Dendritic cell treated with granulocyte-macrophage colony-stimulating factor and Interleukin-4, amounts not matched to agents 40 ng/mL and 50 ng/mL, for 4 days (primary cell): ENCODE measurements at regions not wholly inside any gene's neighbourhood (a gene's known extent, or its start where the extent isn't known, plus 50 kb on each side); places are given as distances from the start of the nearest gene placed in this dataset.

ENCODE experiments used
- H3K27ac Mint-ChIP-seq: one replicate; pipeline ENCODE4 v1.8.0; 2022; ENCODE audit warnings: mild to moderate bottlenecking, mixed read lengths
- H3K27me3 Mint-ChIP-seq: one replicate; pipeline ENCODE4 v1.8.0; 2022; ENCODE audit warnings: mild to moderate bottlenecking, mixed read lengths
- H3K36me3 Mint-ChIP-seq: one replicate; pipeline ENCODE4 v1.8.0; 2022; ENCODE audit warnings: low read depth, mixed read lengths
- H3K4me1 Mint-ChIP-seq: one replicate; pipeline ENCODE4 v1.8.0; 2022; ENCODE audit warnings: low read depth, mixed read lengths
- H3K4me3 Mint-ChIP-seq: one replicate; pipeline ENCODE4 v1.8.0; 2022; ENCODE audit warnings: mild to moderate bottlenecking, moderate library complexity, mixed read lengths
- H3K9me3 Mint-ChIP-seq: one replicate; pipeline ENCODE4 v1.8.0; 2022; ENCODE audit warnings: mixed read lengths
- intact Hi-C: fragments of 100-400 bp; cut with micrococcal nuclease; formaldehyde crosslinking; loops from one replicate; pipeline ENCODE4 v1.15.0; 2022

- H3K4me1 Mint-ChIP-seq = no peaks in the 10 kb centered on the region
- H3K9me3 Mint-ChIP-seq = peaks cover 23% of the 10 kb centered on the region
- no peaks in the 10 kb centered on the region for H3K36me3 Mint-ChIP-seq
- intact Hi-C loops = no loop called here
- H3K4me3 Mint-ChIP-seq = no peak overlapping the region
- H3K27ac Mint-ChIP-seq = no peak overlapping the region
- H3K27me3 Mint-ChIP-seq = no peaks in the 10 kb centered on the region
Observed at GRCh38 chr2:146489386-146489785, 1355.4 kb upstream of the ACVR2A start.

GRCh38 chr2:146481629-146482028, 1363.2 kb upstream of the ACVR2A start:
- Mint-ChIP-seq H3K27ac (no peak overlapping the region), H3K9me3 (no peaks in the 10 kb centered on the region), H3K4me3 (no peak overlapping the region), H3K4me1 (no peaks in the 10 kb centered on the region), H3K36me3 (no peaks in the 10 kb centered on the region), H3K27me3 (no peaks in the 10 kb centered on the region)
- intact Hi-C loops = no loop called here

- no peaks in the 10 kb centered on the region for H3K9me3 Mint-ChIP-seq
- no peaks in the 10 kb centered on the region for H3K36me3 Mint-ChIP-seq
- H3K27me3 Mint-ChIP-seq = no peaks in the 10 kb centered on the region
- intact Hi-C loops = no loop called here
- H3K4me3 Mint-ChIP-seq = no peak overlapping the region
- H3K27ac Mint-ChIP-seq = no peak overlapping the region
- no peaks in the 10 kb centered on the region for H3K4me1 Mint-ChIP-seq
Observed at GRCh38 chr2:146477383-146477782, 1367.4 kb upstream of the ACVR2A start.

- H3K4me1 Mint-ChIP-seq = no peaks in the 10 kb centered on the region
Observed at GRCh38 chr2:146468578-146468977, 1376.3 kb upstream of the ACVR2A start.

GRCh38 chr2:146467425-146467824, 1377.4 kb upstream of the ACVR2A start:
- Mint-ChIP-seq H3K27ac (no peak overlapping the region), H3K4me3 (no peak overlapping the region), H3K4me1 (no peaks in the 10 kb centered on the region), H3K9me3 (peaks cover 20% of the 10 kb centered on the region), H3K36me3 (no peaks in the 10 kb centered on the region), H3K27me3 (no peaks in the 10 kb centered on the region)
- intact Hi-C loops = no loop called here

More at GRCh38 chr2:146468578-146468977, 1376.3 kb upstream of the ACVR2A start:
- Mint-ChIP-seq H3K36me3 (no peaks in the 10 kb centered on the region), H3K27ac (no peak overlapping the region), H3K27me3 (no peaks in the 10 kb centered on the region), H3K9me3 (peaks cover 20% of the 10 kb centered on the region), H3K4me3 (no peak overlapping the region)
- intact Hi-C loops = no loop called here

- no peaks in the 10 kb centered on the region for H3K36me3 Mint-ChIP-seq
- intact Hi-C loops = no loop called here
- no peak overlapping the region for H3K27ac Mint-ChIP-seq
Observed at GRCh38 chr2:146465460-146465859, 1379.4 kb upstream of the ACVR2A start.

GRCh38 chr2:146461068-146461467, 1383.8 kb upstream of the ACVR2A start:
- no peak overlapping the region for H3K27ac Mint-ChIP-seq
- no peak overlapping the region for H3K4me3 Mint-ChIP-seq
- peaks cover 47% of the 10 kb centered on the region for H3K9me3 Mint-ChIP-seq
- intact Hi-C loops = no loop called here
- no peaks in the 10 kb centered on the region for H3K4me1 Mint-ChIP-seq
- no peaks in the 10 kb centered on the region for H3K27me3 Mint-ChIP-seq
- H3K36me3 Mint-ChIP-seq = no peaks in the 10 kb centered on the region

More at GRCh38 chr2:146465460-146465859, 1379.4 kb upstream of the ACVR2A start:
- no peak overlapping the region for H3K4me3 Mint-ChIP-seq
- H3K4me1 Mint-ChIP-seq = no peaks in the 10 kb centered on the region
- H3K9me3 Mint-ChIP-seq = peaks cover 22% of the 10 kb centered on the region
- no peaks in the 10 kb centered on the region for H3K27me3 Mint-ChIP-seq

GRCh38 chr2:146458585-146458984, 1386.2 kb upstream of the ACVR2A start:
- intact Hi-C loops = no loop called here
- no peaks in the 10 kb centered on the region for H3K4me1 Mint-ChIP-seq
- H3K27ac Mint-ChIP-seq = no peak overlapping the region
- no peaks in the 10 kb centered on the region for H3K36me3 Mint-ChIP-seq
- H3K4me3 Mint-ChIP-seq = no peak overlapping the region
- H3K27me3 Mint-ChIP-seq = no peaks in the 10 kb centered on the region
- H3K9me3 Mint-ChIP-seq = peaks cover 30% of the 10 kb centered on the region

- intact Hi-C loops = no loop called here
- H3K4me1 Mint-ChIP-seq = no peaks in the 10 kb centered on the region
- no peaks in the 10 kb centered on the region for H3K27me3 Mint-ChIP-seq
- H3K27ac Mint-ChIP-seq = no peak overlapping the region
- no peaks in the 10 kb centered on the region for H3K36me3 Mint-ChIP-seq
- H3K4me3 Mint-ChIP-seq = no peak overlapping the region
- H3K9me3 Mint-ChIP-seq = peaks cover 30% of the 10 kb centered on the region
Observed at GRCh38 chr2:146457221-146457620, 1387.6 kb upstream of the ACVR2A start.

- Mint-ChIP-seq H3K4me1 (no peaks in the 10 kb centered on the region), H3K4me3 (no peak overlapping the region), H3K36me3 (no peaks in the 10 kb centered on the region), H3K27me3 (no peaks in the 10 kb centered on the region), H3K9me3 (peaks cover 26% of the 10 kb centered on the region), H3K27ac (no peak overlapping the region)
- intact Hi-C loops = no loop called here
Observed at GRCh38 chr2:146455325-146455724, 1389.5 kb upstream of the ACVR2A start.

GRCh38 chr2:146451972-146452371, 1392.9 kb upstream of the ACVR2A start:
- no peak overlapping the region for H3K27ac Mint-ChIP-seq
- H3K36me3 Mint-ChIP-seq = no peaks in the 10 kb centered on the region
- H3K9me3 Mint-ChIP-seq = no peaks in the 10 kb centered on the region
- H3K4me1 Mint-ChIP-seq = no peaks in the 10 kb centered on the region
- H3K27me3 Mint-ChIP-seq = no peaks in the 10 kb centered on the region
- no peak overlapping the region for H3K4me3 Mint-ChIP-seq
- intact Hi-C loops = no loop called here

- intact Hi-C loops = no loop called here
- no peak overlapping the region for H3K4me3 Mint-ChIP-seq
- H3K4me1 Mint-ChIP-seq = no peaks in the 10 kb centered on the region
- H3K36me3 Mint-ChIP-seq = no peaks in the 10 kb centered on the region
- H3K27me3 Mint-ChIP-seq = no peaks in the 10 kb centered on the region
- H3K9me3 Mint-ChIP-seq = no peaks in the 10 kb centered on the region
- H3K27ac Mint-ChIP-seq = no peak overlapping the region
Observed at GRCh38 chr2:146450131-146450530, 1394.7 kb upstream of the ACVR2A start.

GRCh38 chr2:146444987-146445386, 1399.8 kb upstream of the ACVR2A start:
- no peaks in the 10 kb centered on the region for H3K36me3 Mint-ChIP-seq
- no peak overlapping the region for H3K27ac Mint-ChIP-seq
- no peak overlapping the region for H3K4me3 Mint-ChIP-seq
- intact Hi-C loops = no loop called here
- H3K27me3 Mint-ChIP-seq = no peaks in the 10 kb centered on the region
- H3K4me1 Mint-ChIP-seq = no peaks in the 10 kb centered on the region
- no peaks in the 10 kb centered on the region for H3K9me3 Mint-ChIP-seq

GRCh38 chr2:146444085-146444484, 1400.7 kb upstream of the ACVR2A start:
- no peaks in the 10 kb centered on the region for H3K9me3 Mint-ChIP-seq
- H3K27me3 Mint-ChIP-seq = no peaks in the 10 kb centered on the region
- no peaks in the 10 kb centered on the region for H3K4me1 Mint-ChIP-seq
- H3K36me3 Mint-ChIP-seq = no peaks in the 10 kb centered on the region
- intact Hi-C loops = no loop called here
- no peak overlapping the region for H3K27ac Mint-ChIP-seq
- H3K4me3 Mint-ChIP-seq = no peak overlapping the region

GRCh38 chr2:146438246-146438645, 1406.6 kb upstream of the ACVR2A start:
- Mint-ChIP-seq H3K4me1 (no peaks in the 10 kb centered on the region), H3K4me3 (no peak overlapping the region), H3K36me3 (no peaks in the 10 kb centered on the region), H3K27ac (no peak overlapping the region), H3K27me3 (no peaks in the 10 kb centered on the region), H3K9me3 (no peaks in the 10 kb centered on the region)
- intact Hi-C loops = no loop called here
